Spleen (tissue), 11 donors: ENCODE measurements at regions not wholly inside any gene's neighbourhood (a gene's known extent, or its start where the extent isn't known, plus 50 kb on each side); places are given as distances from the start of the nearest gene placed in this dataset.

Source experiments
- DNase-seq: peaks from one replicate; pipeline ENCODE4 v3.0.0-alpha.2; 2020
- H3K27ac ChIP-seq, 8 donors: fragments of 200-600 bp; sonication (generic) in 7 of 8; 1 replicate in 4 of 8; 2 replicates in 4 of 8; pipeline versions ENCODE4 v1.5.0 to v1.8.0; 2016 to 2021; ENCODE audit warnings: inconsistent platforms in 4 of 8, mild to moderate bottlenecking in 4 of 8, moderate library complexity in 1 of 8
- H3K27me3 ChIP-seq, 7 donors: fragments of 200-600 bp; sonication (generic) in 6 of 7; replicated peaks in 1 of 7; 1 replicate in 4 of 7; 2 replicates in 3 of 7; pipeline versions ENCODE4 v1.5.0 to v1.8.0; 2016 to 2021; ENCODE audit warnings: inconsistent platforms in 3 of 7, mild to moderate bottlenecking in 1 of 7
- H3K36me3 ChIP-seq, 6 donors: fragments of 200-600 bp; sonication (generic) in 5 of 6; 1 replicate in 4 of 6; 2 replicates in 2 of 6; pipeline versions ENCODE4 v1.5.0 to v1.8.0; 2016 to 2021; ENCODE audit warnings: inconsistent platforms in 2 of 6
- H3K4me1 ChIP-seq, 6 donors: fragments of 200-600 bp; sonication (generic) in 5 of 6; 1 replicate in 3 of 6; 2 replicates in 3 of 6; pipeline versions ENCODE4 v1.5.0 to v1.8.0; 2016 to 2021; ENCODE audit warnings: inconsistent platforms in 3 of 6
- H3K4me3 ChIP-seq, 8 donors: fragments of 200-600 bp; sonication (generic) in 7 of 8; 1 replicate in 4 of 8; 2 replicates in 4 of 8; pipeline versions ENCODE4 v1.5.0 to v1.8.0; 2016 to 2021; ENCODE audit warnings: inconsistent platforms in 4 of 8, mild to moderate bottlenecking in 4 of 8, moderate library complexity in 2 of 8
- H3K9me3 ChIP-seq, 8 donors: fragments of 200-600 bp; sonication (generic) in 7 of 8; 1 replicate in 4 of 8; 2 replicates in 4 of 8; pipeline versions ENCODE4 v1.5.0 to v1.8.0; 2016 to 2021; ENCODE audit warnings: inconsistent platforms in 4 of 8
- CTCF ChIP-seq, 11 experiments: fragments of 200-600 bp in 7 of 11; fragments of 450-650 bp in 4 of 11; sonication (generic) in 4 of 11; IDR thresholded peaks in 8 of 11; conservative IDR thresholded peaks in 3 of 11; 1 replicate in 7 of 11; 2 replicates in 4 of 11; pipeline versions ENCODE4 v1.4.0 to v1.8.0; 2016 to 2021; ENCODE audit warnings: antibody characterized with exemption in 11 of 11, inconsistent platforms in 4 of 11, mild to moderate bottlenecking in 1 of 11
- POLR2A ChIP-seq, 3 donors: fragments of 450-650 bp; IDR thresholded peaks; one replicate each; pipeline ENCODE4 v1.5.1; 2017; ENCODE audit warnings: antibody characterized with exemption in 3 of 3, mild to moderate bottlenecking in 1 of 3
- POLR2AphosphoS5 ChIP-seq, 3 donors: sonication (generic); formaldehyde crosslinking; IDR thresholded peaks; one replicate each; pipeline ENCODE4 v1.5.1; 2017; ENCODE audit warnings: antibody characterized with exemption in 3 of 3
- WGBS, 5 donors: extraction: QIAGEN DNeasy Blood & Tissue Kit in 3 of 5; methylation state at CpG; one replicate each; pipeline versions ENCODE4 v1.1.5 to v1.1.7; 2013 to 2018; 5-methylcytosine and 5-hydroxymethylcytosine counted together
- intact Hi-C: fragments of 100-400 bp; cut with DNase I; formaldehyde crosslinking; loops from one replicate; pipeline ENCODE4 v1.15.0; 2023; ENCODE audit warnings: low total_unique reads
- donor health status: healthy with polysubstance abuse.
- donor health status: DM: no; HTN: no; CAD: no; lungs with moderate emphysema.
- donor health status: DM: no; HTN: no; CAD: no.
- donor health status: Bipolar disorder and iron deficiency.
- donor health status: healthy.
- donor health status: DM: no; HTN: no; CAD: no.
- donor health status: DM: yes; HTN: yes; CAD: no.

DNA sequence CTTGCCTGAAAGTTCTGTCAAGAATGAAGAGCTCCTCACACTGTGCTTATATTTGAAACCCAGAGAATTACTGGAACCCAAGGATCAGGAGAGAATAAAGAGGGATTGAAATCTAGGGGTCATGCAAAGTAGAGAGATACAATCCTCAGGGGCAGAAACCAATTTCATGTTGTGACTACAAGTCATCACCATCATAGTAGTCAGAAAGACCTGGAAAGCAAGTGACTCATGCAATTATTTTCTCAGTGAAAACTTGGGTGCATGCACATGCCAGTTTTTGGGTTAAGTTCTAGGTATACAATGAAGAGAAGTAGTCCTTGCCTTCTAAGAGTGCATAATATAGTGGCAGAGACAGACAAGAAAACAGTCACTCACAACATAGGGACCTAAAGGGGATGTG, 210.0 kb downstream of the ZC3H11B start:
- TF ChIP-seq POLR2AphosphoS5 (IDR thresholded peaks at IDR 0.05), result no peak
- H3K9me3 ChIP-seq, result peaks cover 0 to 5% (median 0%) of the 10 kb centered on the region in 8 donors
- no peak for DNase-seq
- H3K36me3 ChIP-seq, result no peaks in the 10 kb centered on the region
- no peaks in the 10 kb centered on the region for H3K4me1 ChIP-seq
- H3K4me3 ChIP-seq, result no peak overlapping the region
- H3K27ac ChIP-seq, result no peak overlapping the region
- intact Hi-C loops, result no loop called here
- peaks cover 0 to 9% (median 0%) of the 10 kb centered on the region in 7 donors for H3K27me3 ChIP-seq

DNA sequence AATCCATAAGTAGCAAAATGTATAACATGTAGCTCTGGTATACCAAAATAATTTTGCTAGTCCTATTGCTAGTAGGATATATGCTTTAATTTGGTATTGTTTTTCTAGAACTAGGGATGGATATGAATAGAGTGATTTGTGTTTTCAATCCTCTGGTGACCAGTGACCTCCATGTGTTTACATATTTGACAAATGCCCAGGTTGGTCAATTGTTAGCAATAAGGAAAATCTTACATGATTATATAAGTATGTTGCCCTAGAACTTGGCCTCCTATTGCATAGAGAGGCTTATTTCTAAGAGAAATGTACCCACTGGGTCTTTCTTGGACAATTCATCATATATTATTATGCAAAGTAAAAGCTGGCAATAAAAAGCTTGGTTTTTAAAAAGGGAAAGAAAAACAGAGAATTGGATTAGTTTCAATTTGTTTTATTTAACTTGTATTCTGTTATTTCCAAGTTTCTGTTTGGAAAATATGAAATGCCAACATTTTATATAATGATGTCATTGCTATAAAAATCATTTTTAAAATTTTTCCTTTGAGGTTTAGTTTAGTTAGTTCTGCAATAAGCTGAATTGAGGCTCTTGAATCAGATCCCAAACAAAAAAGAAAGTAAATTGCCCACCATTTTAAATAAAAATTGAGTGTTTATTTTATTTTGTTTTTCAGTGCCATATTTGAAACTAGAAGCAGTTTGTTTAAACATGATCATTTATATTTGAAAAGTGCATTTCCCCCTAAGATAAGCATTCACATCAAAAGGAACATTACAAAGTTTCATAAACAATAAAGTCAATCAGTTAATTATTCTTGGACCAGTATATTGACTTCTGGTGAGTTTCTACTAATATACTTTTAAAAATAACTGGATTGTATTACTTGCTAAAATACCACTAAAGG, 210.9 kb downstream of the ZC3H11B start:
- Histone ChIP-seq H3K4me1 (no peaks in the 10 kb centered on the region), H3K27ac (no peak overlapping the region), H3K9me3 (peaks cover 0 to 14% (median 7%) of the 10 kb centered on the region in 8 donors), H3K27me3 (peaks cover 0 to 9% (median 0%) of the 10 kb centered on the region in 7 donors), H3K4me3 (no peak overlapping the region), H3K36me3 (no peaks in the 10 kb centered on the region)
- TF ChIP-seq POLR2AphosphoS5 (IDR thresholded peaks at IDR 0.05) (no peak), CTCF (IDR thresholded peaks at IDR 0.05 in 8 of 11, conservative IDR thresholded peaks at IDR 0.05 in 3 of 11) (no peak), POLR2A (IDR thresholded peaks at IDR 0.05) (no peak)
- intact Hi-C loops, result no loop called here
- DNase-seq, result no peak

DNA sequence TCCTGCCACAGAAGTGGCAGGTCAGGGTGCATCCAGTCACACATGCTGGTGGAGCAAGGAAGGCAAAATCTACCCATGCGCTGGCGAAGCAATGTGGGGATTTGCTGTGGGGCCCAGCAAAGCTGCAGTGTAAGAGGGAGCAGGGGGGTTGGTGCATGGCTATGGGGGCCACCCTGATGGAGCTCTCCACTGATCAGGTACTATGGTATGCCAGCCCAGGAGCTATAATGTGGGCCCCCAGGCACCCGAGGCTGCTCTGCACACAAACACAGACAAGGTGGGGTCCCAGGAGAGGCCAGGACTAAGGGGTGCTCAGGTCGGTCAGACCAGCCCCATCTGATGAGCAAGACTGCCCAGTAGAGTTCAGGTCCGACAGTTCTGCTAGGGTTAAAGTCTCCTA, 213.5 kb downstream of the ZC3H11B start:
- H3K27ac ChIP-seq, result no peak overlapping the region
- TF ChIP-seq POLR2A (IDR thresholded peaks at IDR 0.05) (no peak), CTCF (IDR thresholded peaks at IDR 0.05 in 8 of 11, conservative IDR thresholded peaks at IDR 0.05 in 3 of 11) (no peak), POLR2AphosphoS5 (IDR thresholded peaks at IDR 0.05) (no peak)
- no peak for DNase-seq
- peaks cover 3 to 38% (median 30%) of the 10 kb centered on the region in 8 donors for H3K9me3 ChIP-seq
- intact Hi-C loops, result no loop called here
- peaks cover 0 to 9% (median 0%) of the 10 kb centered on the region in 7 donors for H3K27me3 ChIP-seq
- no peak overlapping the region for H3K4me3 ChIP-seq
- no peaks in the 10 kb centered on the region for H3K4me1 ChIP-seq
- no peaks in the 10 kb centered on the region for H3K36me3 ChIP-seq
- 80 to 91% (median 84%) methylated on average over 5 of the region's 5 CpGs for WGBS, 5 donors

DNA sequence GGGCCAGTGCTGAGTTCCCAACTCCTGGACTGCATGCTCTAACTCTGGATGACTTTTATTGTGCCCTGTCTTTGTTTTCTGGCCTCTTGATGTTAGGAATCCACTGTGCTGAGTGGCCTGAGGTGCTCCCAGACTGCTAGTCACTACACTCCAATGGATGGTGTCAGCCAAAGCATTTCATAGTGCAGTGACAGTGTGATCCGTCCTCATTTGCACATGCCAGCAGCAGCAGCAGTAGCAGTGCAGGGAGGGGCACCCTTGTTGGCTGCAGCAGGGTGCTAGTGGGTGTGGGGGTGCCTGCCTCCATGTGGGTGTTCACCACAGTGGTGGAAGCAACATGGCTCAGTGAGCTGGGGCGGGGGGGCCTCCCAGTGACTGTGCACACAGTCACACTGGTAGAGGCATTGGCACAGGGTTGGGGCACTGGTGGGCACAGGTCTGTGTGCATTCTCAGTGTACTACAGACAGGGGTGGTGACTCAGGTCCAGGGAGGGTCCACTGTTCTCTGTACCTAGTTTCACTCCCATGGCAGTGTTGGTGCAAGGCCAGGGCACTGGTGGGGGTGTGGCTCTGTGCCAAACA, 214.0 kb downstream of the ZC3H11B start:
- H3K27ac ChIP-seq, result no peak overlapping the region
- intact Hi-C loops, result no loop called here
- DNase-seq, result no peak
- no peaks in the 10 kb centered on the region for H3K4me1 ChIP-seq
- H3K4me3 ChIP-seq, result no peak overlapping the region
- no peaks in the 10 kb centered on the region for H3K36me3 ChIP-seq
- TF ChIP-seq POLR2AphosphoS5 (IDR thresholded peaks at IDR 0.05) (no peak), POLR2A (IDR thresholded peaks at IDR 0.05) (no peak), CTCF (IDR thresholded peaks at IDR 0.05 in 8 of 11, conservative IDR thresholded peaks at IDR 0.05 in 3 of 11) (no peak)
- peaks cover 0 to 9% (median 0%) of the 10 kb centered on the region in 7 donors for H3K27me3 ChIP-seq
- 70 to 89% (median 80%) methylated on average over 1 to 2 of the region's 2 CpGs for WGBS, 5 donors
- H3K9me3 ChIP-seq, result peaks cover 3 to 42% (median 35%) of the 10 kb centered on the region in 8 donors
